ENCODE measurements at regions not wholly inside any gene's neighbourhood (a gene's known extent, or its start where the extent isn't known, plus 50 kb on each side); places are given as distances from the start of the nearest gene placed in this dataset.
A peak's percentile ranks its signal among the peaks of the same experiment; 100 is the strongest.

DNA sequence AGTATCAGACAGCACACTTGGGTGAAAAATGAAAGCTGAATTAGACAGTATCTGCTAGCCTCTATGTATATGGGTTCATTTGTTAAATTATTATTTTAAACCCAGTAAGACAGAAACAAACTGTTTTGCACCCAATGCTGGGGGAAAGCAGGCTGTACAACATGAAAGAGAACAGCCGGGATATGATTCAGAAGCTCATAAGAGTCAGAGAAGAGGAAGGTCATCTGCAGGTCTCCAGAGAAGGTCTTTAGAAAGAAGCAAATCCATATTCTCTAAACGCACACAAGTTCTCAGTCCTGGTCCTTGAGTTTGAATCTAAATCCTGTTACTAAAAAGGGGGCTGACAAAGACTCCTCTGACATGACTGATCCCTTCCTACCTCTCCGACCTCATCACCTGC, 155.1 kb downstream of the SIPA1L2 start:
- DNase-seq: no peak

DNA sequence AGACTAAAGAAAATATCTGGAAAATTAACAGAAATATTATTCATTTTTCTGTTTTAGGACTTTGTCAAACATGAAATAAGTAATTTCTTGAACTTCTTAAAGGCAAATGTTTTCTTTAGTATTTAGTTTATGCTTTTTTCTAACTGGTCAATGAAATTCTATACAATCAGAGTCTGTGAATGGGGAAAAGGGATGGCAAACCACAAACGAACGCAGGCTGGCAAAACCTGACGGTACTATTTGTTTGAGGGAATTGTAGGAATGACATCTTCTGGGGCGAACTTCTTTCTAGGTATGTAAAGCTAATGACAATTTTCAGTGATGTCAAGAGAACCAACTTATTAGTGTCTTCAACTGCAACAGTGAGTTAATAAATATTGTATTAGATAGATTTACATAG, 156.0 kb downstream of the SIPA1L2 start:
- DNase-seq: no peak

DNA sequence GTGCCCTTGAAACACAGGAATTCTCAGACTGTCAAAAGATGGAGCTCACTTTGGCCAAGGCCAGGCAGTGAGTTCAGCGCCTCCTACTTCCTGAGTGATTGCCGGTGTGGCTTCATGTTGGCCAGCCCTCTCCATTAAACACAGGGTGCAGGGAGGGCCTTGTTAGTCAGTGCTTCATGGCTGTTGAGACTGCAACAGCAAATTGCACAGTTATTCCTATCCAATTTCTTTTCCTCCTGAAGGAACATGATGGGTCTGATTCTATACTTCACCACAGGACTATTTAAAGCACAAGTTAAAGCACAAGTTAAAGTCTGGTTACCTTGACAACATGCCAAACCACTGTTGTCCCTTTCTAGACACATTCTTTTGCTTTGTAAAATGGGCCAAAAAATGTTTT, 156.6 kb downstream of the SIPA1L2 start:
- DNase-seq: no peak

DNA sequence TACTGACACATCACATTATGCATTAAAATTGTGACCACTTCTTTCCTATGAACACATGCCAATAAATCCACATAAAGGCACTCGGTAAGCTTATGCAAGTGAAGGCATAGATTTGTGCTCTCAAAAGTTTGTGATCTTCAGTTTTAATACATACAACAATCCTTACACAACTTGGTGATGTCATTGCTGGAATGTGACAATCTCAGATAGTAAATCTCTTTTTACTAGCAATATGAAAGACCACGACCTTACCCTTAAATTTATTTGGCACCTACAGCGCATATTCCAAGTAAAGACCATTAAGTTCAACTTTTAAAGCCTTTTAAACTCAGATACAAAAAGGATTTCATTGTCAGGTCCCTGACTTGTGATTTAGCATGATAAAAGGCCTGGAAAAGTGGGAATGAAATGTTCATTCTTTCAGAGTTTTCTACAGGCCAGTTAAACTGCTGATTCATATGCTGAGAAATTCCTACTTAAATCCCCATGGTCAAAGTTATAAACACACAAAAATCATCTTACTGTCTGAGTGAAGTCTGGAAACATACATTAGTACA, 157.4 kb downstream of the SIPA1L2 start:
- no peak for DNase-seq

DNA sequence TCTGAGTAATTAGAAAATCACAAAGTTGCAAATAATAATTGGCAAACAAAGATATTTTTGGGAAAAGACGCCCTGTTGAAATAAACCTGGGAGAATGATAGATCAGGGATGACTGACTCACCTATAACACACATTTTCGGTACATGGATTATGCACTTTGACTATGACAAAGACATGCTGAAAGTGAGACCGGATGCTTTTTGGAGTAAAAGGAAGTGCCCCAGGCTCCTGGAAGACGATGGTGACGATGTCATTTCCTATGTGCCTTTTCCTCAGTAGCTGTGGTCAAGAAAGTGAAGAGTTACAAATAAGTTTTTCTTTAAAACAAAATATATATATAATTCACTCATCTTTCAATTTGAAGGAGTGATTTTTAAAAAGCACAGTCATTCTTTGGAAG, 158.7 kb downstream of the SIPA1L2 start:
- DNase-seq: no peak

DNA sequence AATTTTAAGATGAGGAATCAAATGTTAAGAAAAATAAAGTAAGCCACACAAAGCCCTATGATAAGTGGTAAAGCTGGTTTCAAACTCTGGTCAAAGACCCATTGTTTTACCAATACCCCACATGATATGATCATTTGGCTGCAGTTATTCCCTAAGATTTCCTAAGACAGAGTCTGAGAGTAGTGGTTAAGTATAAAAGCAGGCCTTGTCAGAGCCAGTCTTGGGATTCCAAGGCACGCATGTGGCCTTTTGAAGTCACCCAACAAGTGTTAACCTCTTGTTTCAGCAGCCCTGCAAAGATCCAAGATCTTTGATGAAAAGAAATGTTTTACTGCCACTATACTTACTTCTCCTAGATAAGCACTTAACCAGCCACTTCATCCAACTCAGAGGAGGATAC, 159.2 kb downstream of the SIPA1L2 start:
- no peak for DNase-seq

DNA sequence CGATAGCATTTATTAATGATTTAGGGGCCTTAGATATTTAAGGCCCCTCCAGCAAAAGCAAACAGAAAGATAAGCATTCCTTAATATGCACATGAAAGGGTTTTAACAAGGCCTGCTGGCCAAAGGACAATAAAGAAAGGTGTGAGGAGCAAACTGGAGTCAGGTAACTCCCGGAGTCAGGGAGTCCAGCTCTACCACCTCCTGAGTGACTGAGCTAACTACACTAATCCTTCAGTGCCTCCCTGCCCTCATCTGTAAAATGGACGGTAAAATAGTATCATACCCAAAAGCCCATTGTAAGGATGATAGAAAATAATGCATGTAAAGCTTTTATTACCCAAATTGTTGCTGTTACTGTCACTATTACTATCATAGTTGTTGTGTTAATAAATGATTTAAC, 161.7 kb downstream of the SIPA1L2 start:
- DNase-seq: no peak

DNA sequence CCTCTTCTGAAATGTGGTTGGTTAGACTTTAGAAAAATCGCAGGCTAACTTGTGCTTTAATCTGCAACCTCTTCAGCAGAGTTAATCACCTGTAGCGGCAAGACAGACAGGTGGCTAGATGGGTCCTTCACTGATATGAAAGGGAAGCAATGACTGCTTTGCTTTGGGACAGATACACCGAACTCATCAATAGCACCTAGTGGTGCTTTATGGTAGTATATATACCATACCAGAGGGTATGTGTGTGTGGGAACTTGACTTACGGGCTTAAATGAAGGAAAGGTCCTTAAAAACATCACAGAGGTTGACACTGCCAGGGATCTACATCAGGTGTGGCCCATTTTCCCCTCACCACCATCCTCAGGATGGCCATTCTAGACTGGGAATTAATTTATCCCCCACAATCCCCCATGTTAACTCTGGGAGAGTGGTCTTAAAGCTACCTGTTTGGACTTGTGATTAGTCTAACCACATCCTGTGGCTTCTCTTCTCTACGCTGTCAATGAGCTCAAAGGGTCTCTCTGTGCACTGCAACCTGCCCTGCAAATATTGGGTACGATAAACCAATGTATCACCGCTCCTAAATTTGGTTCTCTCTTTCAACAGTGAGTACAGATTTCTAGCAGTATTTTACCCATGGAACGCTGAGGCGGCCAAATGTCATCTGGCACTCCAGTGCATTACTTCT, 162.7 kb downstream of the SIPA1L2 start:
- no peak for DNase-seq

DNA sequence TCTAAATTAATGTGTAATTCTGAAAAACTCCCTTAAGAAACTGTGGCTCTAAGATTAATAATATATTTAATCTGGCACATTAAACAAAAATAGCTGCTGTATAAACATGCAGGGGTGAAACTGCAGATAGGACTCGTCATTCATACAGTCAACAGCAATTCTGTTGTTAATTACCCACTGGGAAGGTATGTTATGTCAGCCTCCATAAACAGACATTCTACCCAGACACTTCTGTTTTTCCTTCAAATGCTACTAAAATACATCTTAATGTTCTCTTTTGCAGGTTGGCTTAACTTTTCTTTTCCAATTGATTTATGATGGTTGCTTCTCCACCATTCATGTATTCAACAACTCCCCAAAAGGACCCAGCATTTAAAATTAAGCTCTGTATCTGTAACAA, 165.6 kb downstream of the SIPA1L2 start:
- no peak for DNase-seq

DNA sequence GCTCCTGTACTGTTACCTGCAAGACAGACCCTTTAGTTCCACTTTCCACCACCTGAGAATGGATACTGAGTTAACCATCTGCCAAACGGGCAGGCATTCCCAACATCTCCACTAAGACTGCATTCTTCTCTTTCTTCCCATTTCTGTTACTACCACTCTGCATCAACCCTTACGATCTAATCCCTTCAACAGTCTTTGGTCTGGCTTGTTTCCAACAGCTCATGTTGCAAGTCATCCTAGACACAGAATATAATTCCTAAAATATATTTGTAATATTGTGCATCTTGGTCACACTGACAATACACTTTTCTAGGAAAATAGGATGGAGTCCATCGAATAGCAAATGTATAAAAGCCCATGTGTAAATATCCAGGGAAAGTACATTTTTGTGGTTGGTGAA, 166.7 kb downstream of the SIPA1L2 start:
- DNase-seq: no peak

DNA sequence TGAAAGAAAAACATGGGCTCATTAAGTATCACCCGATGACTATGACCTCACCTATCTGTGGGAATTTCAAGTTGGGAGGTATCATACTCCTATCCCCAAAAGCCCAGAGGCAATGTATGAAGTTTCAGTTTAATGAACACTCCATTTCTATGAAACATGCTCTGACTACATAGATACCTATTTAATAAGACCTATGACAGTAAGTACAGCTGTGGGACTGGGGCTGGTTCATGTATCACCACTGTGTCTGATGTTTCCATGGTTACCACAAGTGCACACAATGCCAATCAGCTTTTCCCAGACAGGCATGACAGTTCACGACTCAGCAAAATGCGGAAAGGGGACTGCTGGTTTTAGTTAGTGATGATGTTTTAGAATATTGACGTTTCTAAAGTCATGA, 167.7 kb downstream of the SIPA1L2 start:
- DNase-seq: no peak

DNA sequence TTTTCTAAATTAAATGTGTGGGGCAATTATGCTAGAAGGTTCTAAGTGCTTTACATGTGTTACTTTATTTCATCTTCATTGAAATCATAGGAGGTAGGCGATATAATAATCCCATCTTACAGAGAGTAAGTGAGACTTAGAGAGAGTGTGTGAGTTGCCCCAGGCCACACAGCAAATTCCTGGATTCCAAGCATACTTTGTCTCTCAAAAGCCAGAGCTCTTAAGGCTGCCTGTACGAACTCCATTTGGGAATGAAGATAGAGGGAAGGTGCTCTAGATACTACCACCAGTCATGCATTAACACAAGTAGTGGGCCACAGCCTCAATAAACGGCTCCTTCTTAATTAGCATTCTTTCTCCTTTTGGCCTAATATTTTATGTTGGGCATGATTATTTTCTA, 170.1 kb downstream of the SIPA1L2 start:
- DNase-seq: no peak

DNA sequence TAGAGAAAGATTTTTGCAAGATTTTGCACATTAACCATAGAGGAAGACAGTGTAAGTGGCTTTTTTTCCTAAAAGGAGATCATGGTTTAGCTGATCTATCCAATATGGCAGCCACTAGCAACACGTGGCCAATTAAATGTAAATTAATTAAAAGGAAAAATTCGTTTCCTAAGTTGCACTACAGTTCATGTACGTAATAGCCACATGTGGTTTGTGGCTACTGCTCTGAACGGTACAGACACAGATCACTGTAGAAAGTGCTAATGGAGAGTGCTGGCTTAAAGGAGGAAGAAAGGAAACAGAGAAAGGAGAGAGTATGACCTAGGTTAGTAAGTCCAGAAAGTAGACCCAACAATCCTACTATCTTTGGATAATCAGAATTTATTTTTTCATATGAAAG, 170.8 kb downstream of the SIPA1L2 start:
- DNase-seq: no peak

DNA sequence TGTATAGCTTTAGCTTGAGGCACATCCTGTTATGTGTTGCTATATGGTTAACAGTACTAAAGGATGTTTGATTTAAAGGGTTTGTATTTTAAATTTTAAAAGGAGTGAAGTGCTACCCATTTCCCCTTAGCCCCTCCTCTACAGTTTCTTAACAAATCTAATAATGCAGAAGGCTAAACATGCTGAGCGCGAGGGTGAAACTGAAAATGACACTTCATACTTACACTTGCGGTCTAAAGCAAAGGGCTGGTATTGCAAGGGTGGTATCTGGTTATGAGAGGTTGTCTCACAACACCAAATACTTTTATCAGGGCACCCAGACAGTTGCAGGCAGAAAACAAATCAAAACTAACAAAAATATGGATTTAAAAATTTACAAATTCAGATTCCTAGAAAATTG, 172.3 kb downstream of the SIPA1L2 start:
- peak; percentile 9 to 39 for DNase-seq

DNA sequence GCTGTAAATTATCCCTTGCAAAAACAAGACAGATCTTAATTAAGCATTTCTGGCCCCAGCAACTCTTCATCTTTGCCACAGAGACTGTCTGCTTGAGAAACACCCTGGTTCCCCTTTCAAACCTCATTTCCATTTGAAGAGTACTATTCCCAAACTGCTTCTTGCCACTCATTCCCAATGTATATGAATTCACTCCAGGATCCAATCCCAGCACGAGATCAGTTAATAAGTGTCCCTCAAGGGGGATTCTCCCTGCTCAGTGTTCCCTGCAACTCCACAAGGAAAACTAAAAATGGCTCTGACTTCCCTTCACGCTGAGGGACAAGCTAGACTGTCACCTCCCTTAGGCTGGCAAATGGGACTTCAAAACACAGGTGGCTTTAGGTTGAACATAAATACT, 173.2 kb downstream of the SIPA1L2 start:
- no peak for DNase-seq

DNA sequence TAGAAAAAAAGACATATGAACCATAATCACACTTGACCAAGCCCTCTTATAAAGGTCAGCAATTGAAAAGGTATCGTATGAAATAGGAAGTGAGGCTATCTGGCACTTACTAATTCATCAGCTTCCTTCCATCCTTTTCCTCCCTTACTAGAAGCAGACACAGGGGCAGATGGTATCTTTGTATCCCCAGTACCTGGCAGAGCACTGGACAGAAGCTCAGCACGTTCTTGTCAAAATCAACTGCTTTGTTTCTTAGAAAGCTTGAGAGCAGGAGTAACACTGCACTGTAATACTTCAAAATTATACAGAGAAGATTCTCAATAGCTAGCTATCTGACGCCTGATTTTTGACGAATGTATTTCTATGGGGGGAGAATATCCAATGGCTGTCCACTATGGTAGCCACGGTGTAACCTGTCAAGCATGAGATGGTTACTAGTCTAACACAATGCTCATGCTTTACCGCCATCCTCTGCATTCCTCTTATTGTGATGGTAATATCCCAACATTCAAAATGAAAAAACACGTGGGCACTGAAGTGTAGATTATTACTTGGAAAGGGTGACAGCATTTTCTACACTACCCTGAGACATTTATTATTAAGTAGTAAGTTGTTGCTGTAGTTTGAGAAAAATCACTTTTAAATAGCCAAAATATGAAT, 175.6 kb downstream of the SIPA1L2 start:
- DNase-seq: no peak

DNA sequence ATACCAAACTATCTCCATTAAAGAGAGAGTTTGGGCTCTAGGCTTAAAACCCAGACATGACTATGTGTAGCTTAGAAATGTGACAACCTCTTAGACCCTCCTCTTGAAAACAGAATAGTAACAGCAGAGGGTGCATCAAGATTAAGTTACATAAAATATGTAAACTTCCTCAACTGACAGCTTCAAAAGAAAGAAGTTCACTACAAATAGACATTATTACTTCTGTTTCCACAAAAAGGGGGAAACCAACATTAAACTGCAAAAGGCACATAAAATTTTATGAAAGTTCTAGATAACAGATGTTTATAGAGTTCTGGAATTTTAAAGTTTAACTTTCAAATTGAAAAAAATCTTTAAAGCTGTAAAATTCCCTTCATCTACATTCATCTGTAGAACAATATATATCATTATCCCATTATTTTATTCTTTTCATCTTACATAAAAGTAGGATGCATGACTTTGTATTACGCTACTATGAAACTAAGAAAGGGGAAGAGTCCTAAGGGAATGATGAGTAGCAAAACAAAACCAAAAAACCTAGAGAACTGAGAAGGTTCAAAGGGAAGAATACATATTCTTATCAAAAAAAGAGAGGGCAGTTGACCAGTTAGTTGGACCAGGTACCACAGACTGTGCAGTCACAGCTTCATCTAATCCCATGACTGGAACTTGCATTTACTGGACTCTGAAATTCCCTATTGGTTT, 177.0 kb downstream of the SIPA1L2 start:
- no peak for DNase-seq

DNA sequence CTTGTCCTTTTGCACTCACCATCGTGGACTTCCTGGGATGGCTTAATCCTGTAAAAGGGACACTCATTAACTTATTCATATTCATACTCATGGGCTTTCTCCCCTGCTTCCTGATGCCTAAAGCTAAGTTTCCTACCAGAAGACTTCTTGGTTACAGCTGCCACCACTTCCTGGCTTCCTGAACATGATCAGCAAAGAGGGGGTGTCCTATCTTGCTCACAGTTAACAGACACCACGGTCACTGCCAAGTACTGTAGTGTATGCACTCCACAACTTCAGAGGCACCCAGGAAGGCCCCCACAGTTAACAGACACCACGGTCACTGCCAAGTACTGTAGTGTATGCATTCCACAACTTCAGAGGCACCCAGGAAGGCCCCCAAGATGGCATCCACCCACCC, 177.8 kb downstream of the SIPA1L2 start:
- no peak for DNase-seq

DNA sequence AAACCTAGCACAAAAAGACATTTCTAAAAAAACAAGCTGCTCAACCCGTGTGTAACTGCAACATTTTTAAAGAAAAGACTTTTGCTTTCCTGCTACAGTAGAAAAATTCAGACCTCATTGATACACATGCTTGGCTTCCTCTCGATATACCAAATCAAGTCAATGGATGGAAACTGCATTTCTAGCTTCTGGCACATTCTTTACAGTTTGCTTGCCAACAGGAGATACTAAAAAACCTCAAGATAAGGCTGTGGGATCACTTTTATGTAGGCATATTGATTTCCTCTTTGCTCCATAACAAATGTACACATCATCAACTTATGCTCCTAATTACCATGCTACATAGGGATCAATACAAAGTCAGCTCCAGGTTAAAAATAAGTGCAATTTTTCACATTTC, 178.4 kb downstream of the SIPA1L2 start:
- DNase-seq: no peak

DNA sequence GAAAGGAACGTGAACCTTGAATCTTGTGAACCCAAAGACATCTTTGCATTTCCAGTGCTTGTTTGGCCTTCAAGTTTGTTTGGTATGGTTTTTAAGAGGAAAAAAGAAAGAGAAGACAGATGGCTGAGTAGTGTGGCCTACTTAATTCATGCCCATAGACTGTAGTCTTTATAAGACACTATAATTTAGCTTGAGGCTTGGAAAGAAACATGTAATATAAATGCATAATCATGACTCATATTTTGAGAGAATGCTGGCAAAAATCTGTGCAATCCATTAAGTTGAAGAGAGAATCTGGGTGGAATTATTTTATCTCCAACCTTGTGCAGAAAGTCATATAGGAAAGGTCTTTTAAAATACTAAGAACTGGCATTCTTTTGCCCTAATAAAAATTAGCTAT, 179.3 kb downstream of the SIPA1L2 start:
- DNase-seq: no peak

DNA sequence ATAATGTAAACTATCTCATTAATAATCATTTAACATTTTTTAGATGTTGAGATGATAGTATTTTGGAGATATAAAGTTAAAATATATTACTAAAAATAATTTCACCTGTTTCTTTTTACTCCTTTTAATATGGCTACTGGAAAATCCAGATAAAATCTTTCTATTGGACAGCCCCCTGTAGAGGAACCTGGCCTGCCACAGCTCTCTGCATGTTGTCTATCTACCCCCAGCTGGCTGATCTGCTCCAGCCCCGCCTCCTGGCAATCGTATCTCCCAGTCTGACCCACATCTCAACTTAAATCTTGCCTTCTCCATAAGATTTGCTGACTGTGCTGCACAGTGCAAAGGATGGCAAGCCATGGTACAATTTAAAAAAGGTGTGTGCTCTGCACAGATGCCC, 182.8 kb downstream of the SIPA1L2 start:
- DNase-seq: no peak

DNA sequence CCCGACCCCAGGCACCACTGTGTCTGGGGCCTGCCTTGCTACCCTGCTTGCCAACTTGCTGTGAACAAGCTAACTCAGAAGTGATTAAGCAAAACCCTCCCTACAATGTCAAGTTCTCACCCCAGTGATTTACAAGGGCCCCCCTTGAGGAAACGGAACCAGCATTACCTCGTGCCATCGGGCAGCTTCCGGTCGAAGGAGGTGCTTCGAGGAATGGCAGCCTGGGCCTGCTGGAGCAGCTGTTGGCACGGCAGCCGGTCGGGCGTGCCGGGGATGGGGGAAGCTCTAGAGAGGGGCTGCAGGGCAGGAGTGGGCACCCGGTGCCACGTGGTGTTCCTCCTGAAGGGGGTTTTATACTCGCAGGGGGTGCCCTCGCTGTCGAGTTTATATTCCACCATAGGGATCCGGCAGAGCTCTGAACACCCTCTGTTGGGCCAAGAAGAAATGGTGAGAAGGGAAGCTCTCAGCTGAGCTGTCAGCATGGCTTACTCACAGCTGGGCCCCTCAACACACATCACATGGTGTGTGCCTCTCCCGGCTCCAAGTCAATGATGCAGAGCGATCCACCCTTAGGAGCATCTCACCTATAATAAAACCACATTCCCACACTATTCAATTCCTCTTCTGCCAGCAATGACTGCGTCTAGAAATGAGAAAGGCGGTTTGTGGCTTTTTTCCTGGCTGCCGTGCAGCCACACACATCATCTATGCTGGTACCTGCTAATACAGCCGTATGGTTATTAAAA, 184.4 kb downstream of the SIPA1L2 start:
- no peak for DNase-seq

DNA sequence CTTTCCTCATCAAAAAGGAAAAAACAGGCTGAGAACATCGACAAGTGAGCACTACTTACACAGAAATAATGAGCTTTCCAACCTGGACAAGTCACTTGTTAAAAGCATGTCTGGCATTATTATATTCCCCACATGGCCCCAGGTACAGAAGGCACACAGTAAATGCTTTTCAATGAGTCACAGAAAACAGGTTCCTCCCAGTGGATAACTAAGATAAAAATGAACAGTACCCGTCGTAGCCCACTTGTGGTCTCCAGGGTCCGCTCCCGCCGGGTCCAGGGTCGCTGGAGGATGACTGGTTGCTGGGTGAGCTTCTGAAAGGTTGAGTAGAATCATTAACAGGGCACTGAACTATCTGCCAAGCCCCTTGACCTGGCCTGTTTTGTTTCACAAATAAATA, 186.6 kb downstream of the SIPA1L2 start:
- no peak for DNase-seq

All from CD4-positive, alpha-beta T cell treated with Interleukin-1 beta for 1 hour (primary cell).